IMR-90 (cell line): ENCODE measurements at regions not wholly inside any gene's neighbourhood (a gene's known extent, or its start where the extent isn't known, plus 50 kb on each side); places are given as distances from the start of the nearest gene placed in this dataset.
"Not testable (repeated sequence)": the region's sequence is repeated elsewhere in the genome, so short reads cannot be mapped to it uniquely, and the experiment has no call there.

Source experiments
- CEBPB ChIP-seq: IDR thresholded peaks from 2 replicates; pipeline ENCODE4 v1.6.1; 2012; ENCODE audit warnings: low read depth, low read length, improper control_type of control experiment
- CHD1 ChIP-seq: IDR thresholded peaks from 2 replicates; pipeline ENCODE4 v1.6.1; 2012; ENCODE audit warnings: low read depth, low read length, improper control_type of control experiment
- CTCF ChIP-seq: conservative IDR thresholded peaks from 2 replicates; pipeline ENCODE4 v1.5.1; 2012; ENCODE audit warnings: mild to moderate bottlenecking, low read depth, low read length, improper control_type of control experiment
- FOS ChIP-seq: fragments of 150-350 bp; IDR thresholded peaks from 2 replicates; pipeline ENCODE4 v1.6.1; 2016; ENCODE audit warnings: low read depth, low read length
- MAFK ChIP-seq: IDR thresholded peaks from 2 replicates; pipeline ENCODE4 v1.6.1; 2012; ENCODE audit warnings: low read depth, low read length, improper control_type of control experiment
- MXI1 ChIP-seq: IDR thresholded peaks from 2 replicates; pipeline ENCODE4 v1.6.1; 2012; ENCODE audit warnings: low read depth, mild to moderate bottlenecking, low read length, moderate library complexity, borderline replicate concordance
- NFE2L2 ChIP-seq: fragments of 150-350 bp; IDR thresholded peaks from 2 replicates; pipeline ENCODE4 v1.6.1; 2016; ENCODE audit warnings: low read depth, mild to moderate bottlenecking, low read length
- POLR2A ChIP-seq: IDR thresholded peaks from 2 replicates; pipeline ENCODE4 v1.6.1; 2012; ENCODE audit warnings: mild to moderate bottlenecking, low read depth, low read length
- RAD21 ChIP-seq: IDR thresholded peaks from 2 replicates; pipeline ENCODE4 v1.6.1; 2012; ENCODE audit warnings: low read length, improper control_type of control experiment
- RCOR1 ChIP-seq: IDR thresholded peaks from 2 replicates; pipeline ENCODE4 v1.6.1; 2012; ENCODE audit warnings: mild to moderate bottlenecking, low read length, improper control_type of control experiment; ENCODE audit not compliant: insufficient replicate concordance
- SMC3 ChIP-seq: fragments of 150-350 bp; IDR thresholded peaks from 2 replicates; pipeline ENCODE4 v1.6.1; 2016; ENCODE audit warnings: low read depth, mild to moderate bottlenecking, antibody characterized with exemption, low read length, moderate library complexity
- TF ChIP-seq, protein P1 (sequence below): fragments of 150-350 bp; IDR thresholded peaks from 2 replicates; pipeline ENCODE4 v1.6.1; 2016; ENCODE audit warnings: low read depth, mild to moderate bottlenecking, low read length, moderate library complexity, borderline replicate concordance
- TF ChIP-seq, protein P2 (sequence below): fragments of 150-350 bp; IDR thresholded peaks from 2 replicates; pipeline ENCODE4 v1.6.1; 2017; ENCODE audit warnings: mild to moderate bottlenecking, antibody characterized with exemption, low read length, low read depth

DNA sequence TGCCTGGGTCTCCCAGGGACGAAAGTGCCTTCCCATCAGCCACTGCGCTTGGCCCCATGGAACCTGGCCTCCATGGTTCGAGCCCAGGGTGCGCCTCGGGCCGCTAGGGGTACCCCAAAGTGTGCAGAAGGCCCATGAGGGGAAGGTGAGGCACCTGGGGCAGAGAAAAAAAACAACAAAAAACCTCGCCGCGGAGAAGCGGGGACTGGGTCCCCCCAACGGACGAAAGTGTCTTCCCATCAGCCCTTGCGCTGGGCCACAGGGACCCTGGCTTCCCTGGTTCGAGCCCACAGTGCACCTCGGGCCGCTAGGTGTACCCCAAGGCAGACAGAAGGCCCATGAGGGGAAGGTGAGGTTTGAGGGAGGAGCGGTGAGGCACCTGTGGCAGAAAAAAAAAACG, 755.3 kb downstream of the SPATA31A1 start:
- TF ChIP-seq CTCF, POLR2A, MAFK, RCOR1, MXI1, CHD1, CEBPB, SMC3, NFE2L2, FOS, RAD21: not testable (repeated sequence)
- TF ChIP-seq, protein P1, sequence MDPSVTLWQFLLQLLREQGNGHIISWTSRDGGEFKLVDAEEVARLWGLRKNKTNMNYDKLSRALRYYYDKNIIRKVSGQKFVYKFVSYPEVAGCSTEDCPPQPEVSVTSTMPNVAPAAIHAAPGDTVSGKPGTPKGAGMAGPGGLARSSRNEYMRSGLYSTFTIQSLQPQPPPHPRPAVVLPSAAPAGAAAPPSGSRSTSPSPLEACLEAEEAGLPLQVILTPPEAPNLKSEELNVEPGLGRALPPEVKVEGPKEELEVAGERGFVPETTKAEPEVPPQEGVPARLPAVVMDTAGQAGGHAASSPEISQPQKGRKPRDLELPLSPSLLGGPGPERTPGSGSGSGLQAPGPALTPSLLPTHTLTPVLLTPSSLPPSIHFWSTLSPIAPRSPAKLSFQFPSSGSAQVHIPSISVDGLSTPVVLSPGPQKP = not testable (repeated sequence)
- TF ChIP-seq, protein P2, sequence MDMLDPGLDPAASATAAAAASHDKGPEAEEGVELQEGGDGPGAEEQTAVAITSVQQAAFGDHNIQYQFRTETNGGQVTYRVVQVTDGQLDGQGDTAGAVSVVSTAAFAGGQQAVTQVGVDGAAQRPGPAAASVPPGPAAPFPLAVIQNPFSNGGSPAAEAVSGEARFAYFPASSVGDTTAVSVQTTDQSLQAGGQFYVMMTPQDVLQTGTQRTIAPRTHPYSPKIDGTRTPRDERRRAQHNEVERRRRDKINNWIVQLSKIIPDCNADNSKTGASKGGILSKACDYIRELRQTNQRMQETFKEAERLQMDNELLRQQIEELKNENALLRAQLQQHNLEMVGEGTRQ = not testable (repeated sequence)
